ENCODE measurements at regions not wholly inside any gene's neighbourhood (a gene's known extent, or its start where the extent isn't known, plus 50 kb on each side); places are given as distances from the start of the nearest gene placed in this dataset.

- Histone ChIP-seq H3K27ac (ENCODE audit: low read depth in 1 of 2, low read length in 2 of 2) (no peak overlapping the region), H4K20me1 (ENCODE audit: insufficient read depth, low read length) (no peaks in the 10 kb centered on the region), H3K27me3 (ENCODE audit: control insufficient read depth in 2 of 2, insufficient read depth in 2 of 2, low read length in 2 of 2) (no peaks in the 10 kb centered on the region), H2AFZ (ENCODE audit: insufficient read depth, low read depth, low read length, poor library complexity, severe bottlenecking) (no peak overlapping the region), H3K9me3 (replicated peaks in 1 of 2; ENCODE audit: control insufficient read depth in 1 of 2, insufficient read depth in 1 of 2, low read length in 2 of 2) (no peaks in the 10 kb centered on the region), H3K4me1 (ENCODE audit: control insufficient read depth in 1 of 2, insufficient read depth in 2 of 2, low read length in 2 of 2) (no peaks in the 10 kb centered on the region), H3K36me3 (replicated peaks in 1 of 2; ENCODE audit: control insufficient read depth in 1 of 2, insufficient read depth in 2 of 2, low read length in 2 of 2) (no peaks in the 10 kb centered on the region), H3K79me2 (ENCODE audit: insufficient read depth, low read length) (no peaks in the 10 kb centered on the region), H3K9ac (ENCODE audit: insufficient read depth, low read length, poor library complexity, severe bottlenecking) (no peak overlapping the region), H3K4me2 (replicated peaks; ENCODE audit: extremely low read depth, low read length, poor library complexity, severe bottlenecking) (no peak overlapping the region), H3K4me3 (replicated peaks in 1 of 3; ENCODE audit: low read depth in 2 of 3, low read length in 3 of 3) (no peak overlapping the region)
- Mint-ChIP-seq H3K9me3 (peaks cover 0 to 2% (median 0%) of the 10 kb centered on the region in 7 donors), H3K36me3 (no peaks in the 10 kb centered on the region), H3K27ac (no peak overlapping the region), H3K27me3 (ENCODE audit: low read depth in 3 of 3) (no peaks in the 10 kb centered on the region), H3K4me1 (no peaks in the 10 kb centered on the region), H3K4me3 (no peak overlapping the region)
- intact Hi-C loops (cut with micrococcal nuclease): no loop called here
- WGBS (ENCODE audit: insufficient coverage): 80% methylated on average over 1 of the region's 1 CpG
- DNase-seq: no peak
- TF ChIP-seq, protein P1, sequence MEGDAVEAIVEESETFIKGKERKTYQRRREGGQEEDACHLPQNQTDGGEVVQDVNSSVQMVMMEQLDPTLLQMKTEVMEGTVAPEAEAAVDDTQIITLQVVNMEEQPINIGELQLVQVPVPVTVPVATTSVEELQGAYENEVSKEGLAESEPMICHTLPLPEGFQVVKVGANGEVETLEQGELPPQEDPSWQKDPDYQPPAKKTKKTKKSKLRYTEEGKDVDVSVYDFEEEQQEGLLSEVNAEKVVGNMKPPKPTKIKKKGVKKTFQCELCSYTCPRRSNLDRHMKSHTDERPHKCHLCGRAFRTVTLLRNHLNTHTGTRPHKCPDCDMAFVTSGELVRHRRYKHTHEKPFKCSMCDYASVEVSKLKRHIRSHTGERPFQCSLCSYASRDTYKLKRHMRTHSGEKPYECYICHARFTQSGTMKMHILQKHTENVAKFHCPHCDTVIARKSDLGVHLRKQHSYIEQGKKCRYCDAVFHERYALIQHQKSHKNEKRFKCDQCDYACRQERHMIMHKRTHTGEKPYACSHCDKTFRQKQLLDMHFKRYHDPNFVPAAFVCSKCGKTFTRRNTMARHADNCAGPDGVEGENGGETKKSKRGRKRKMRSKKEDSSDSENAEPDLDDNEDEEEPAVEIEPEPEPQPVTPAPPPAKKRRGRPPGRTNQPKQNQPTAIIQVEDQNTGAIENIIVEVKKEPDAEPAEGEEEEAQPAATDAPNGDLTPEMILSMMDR (IDR thresholded peaks at IDR 0.05): no peak
These were observed 117.6 kb upstream of the MGAT4C start for GRCh38 chr12:86373813-86374212.

DNA sequence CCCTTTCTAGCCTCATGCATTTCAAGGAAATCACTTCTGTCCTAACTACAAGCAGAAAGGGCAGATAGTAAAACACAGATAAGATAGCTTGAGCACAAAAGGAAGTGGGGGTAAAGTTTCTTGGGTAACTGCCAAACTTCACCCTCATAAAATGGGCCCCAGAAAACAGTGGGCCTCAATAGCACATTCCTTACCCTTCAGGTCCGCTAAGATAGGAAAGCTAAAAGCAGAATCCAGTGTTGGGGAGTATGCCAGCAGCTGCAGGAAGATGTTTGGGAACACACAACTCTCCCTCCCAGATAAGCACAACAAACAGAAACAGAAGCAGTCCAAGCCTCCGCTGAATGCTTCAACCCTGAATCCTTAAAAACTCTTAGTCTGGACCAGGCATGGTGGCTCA, 110.9 kb upstream of the MGAT4C start:
- Histone ChIP-seq H2AFZ (ENCODE audit: insufficient read depth, low read depth, low read length, poor library complexity, severe bottlenecking) (no peak overlapping the region), H3K4me1 (ENCODE audit: control insufficient read depth in 1 of 2, insufficient read depth in 2 of 2, low read length in 2 of 2) (no peaks in the 10 kb centered on the region), H3K9ac (ENCODE audit: insufficient read depth, low read length, poor library complexity, severe bottlenecking) (no peak overlapping the region), H3K4me2 (replicated peaks; ENCODE audit: extremely low read depth, low read length, poor library complexity, severe bottlenecking) (no peak overlapping the region), H3K9me3 (replicated peaks in 1 of 2; ENCODE audit: control insufficient read depth in 1 of 2, insufficient read depth in 1 of 2, low read length in 2 of 2) (no peaks in the 10 kb centered on the region), H3K79me2 (ENCODE audit: insufficient read depth, low read length) (no peaks in the 10 kb centered on the region), H3K4me3 (replicated peaks in 1 of 3; ENCODE audit: low read depth in 2 of 3, low read length in 3 of 3) (no peak overlapping the region), H3K27me3 (ENCODE audit: control insufficient read depth in 2 of 2, insufficient read depth in 2 of 2, low read length in 2 of 2) (no peaks in the 10 kb centered on the region), H3K27ac (ENCODE audit: low read depth in 1 of 2, low read length in 2 of 2) (no peak overlapping the region), H4K20me1 (ENCODE audit: insufficient read depth, low read length) (no peaks in the 10 kb centered on the region), H3K36me3 (replicated peaks in 1 of 2; ENCODE audit: control insufficient read depth in 1 of 2, insufficient read depth in 2 of 2, low read length in 2 of 2) (no peaks in the 10 kb centered on the region)
- Mint-ChIP-seq H3K27me3 (ENCODE audit: low read depth in 3 of 3) (no peaks in the 10 kb centered on the region), H3K27ac (no peak overlapping the region), H3K36me3 (no peaks in the 10 kb centered on the region), H3K4me3 (no peak overlapping the region), H3K9me3 (peaks cover 0 to 6% (median 2%) of the 10 kb centered on the region in 7 donors), H3K4me1 (no peaks in the 10 kb centered on the region)
- intact Hi-C loops (cut with micrococcal nuclease): no loop called here
- TF ChIP-seq, protein P1 (IDR thresholded peaks at IDR 0.05): no peak
- no peak for DNase-seq
- WGBS (ENCODE audit: insufficient coverage): no CpG with 5 or more reads among the region's 2 CpGs

Measured in CD14-positive monocyte (primary cell).